Right lobe of liver (tissue), 6 donors: ENCODE measurements at regions not wholly inside any gene's neighbourhood (a gene's known extent, or its start where the extent isn't known, plus 50 kb on each side); places are given as distances from the start of the nearest gene placed in this dataset.

Source experiments
- ATAC-seq, 4 donors: fragments of 200-7000 bp; cut with Tn5 transposase; one replicate each; pipeline ENCODE4 v1.9.1; 2020; ENCODE audit warnings: mild to moderate bottlenecking in 4 of 4, moderate library complexity in 4 of 4
- DNase-seq, 3 donors: peaks; one replicate each; pipeline ENCODE4 v3.0.0-alpha.2; 2020
- H3K27ac ChIP-seq, 3 donors: fragments of 200-600 bp; one replicate each; pipeline ENCODE4 v1.8.0; 2022
- H3K27me3 ChIP-seq, 2 donors: fragments of 200-600 bp; one replicate each; pipeline ENCODE4 v1.8.0; 2022
- H3K36me3 ChIP-seq, 4 donors: fragments of 200-600 bp; sonication (generic) in 1 of 4; one replicate each; pipeline versions ENCODE4 v1.5.1 to v1.8.0; 2017 to 2022; ENCODE audit warnings: control low read depth in 1 of 4
- H3K4me1 ChIP-seq, 4 donors: fragments of 200-600 bp; sonication (generic) in 1 of 4; one replicate each; pipeline versions ENCODE4 v1.5.1 to v1.8.0; 2017 to 2022; ENCODE audit warnings: control low read depth in 1 of 4
- H3K4me3 ChIP-seq, 3 donors: fragments of 200-600 bp; one replicate each; pipeline ENCODE4 v1.8.0; 2022
- H3K9me3 ChIP-seq, 4 donors: fragments of 200-600 bp; sonication (generic) in 1 of 4; one replicate each; pipeline versions ENCODE4 v1.5.1 to v1.8.0; 2017 to 2022; ENCODE audit warnings: control low read depth in 1 of 4
- POLR2A ChIP-seq: fragments of 450-650 bp; IDR thresholded peaks from one replicate; pipeline ENCODE4 v1.6.1; 2017; ENCODE audit warnings: antibody characterized with exemption, mild to moderate bottlenecking
- WGBS: methylation state at CpG from one replicate; pipeline ENCODE4 v1.1.6; 2018; ENCODE audit warnings: low coverage, low lambda C conversion rate; ENCODE audit not compliant: insufficient coverage; ENCODE audit errors: missing lambda C conversion rate; 5-methylcytosine and 5-hydroxymethylcytosine counted together
- intact Hi-C, 2 donors: fragments of 100-400 bp; cut with DNase I; formaldehyde crosslinking; loops; one replicate each; pipeline versions ENCODE4 v1.11.2 to v1.14.1; 2022
- TF ChIP-seq, protein P1 (sequence below), 4 donors: fragments of 200-600 bp in 3 of 4; fragments of 450-650 bp in 1 of 4; IDR thresholded peaks; one replicate each; pipeline versions ENCODE4 v1.5.1 to v1.8.0; 2016 to 2022; ENCODE audit warnings: antibody characterized with exemption in 4 of 4, mild to moderate bottlenecking in 2 of 4
- donor health status: DM: no; HTN: yes; CAD: no.
- donor health status: DM: no; HTN: no; CAD: no.
- donor health status: DM: no; HTN: no; CAD: no.
- donor health status: DM: no; HTN: yes; CAD: no.
- donor health status: DM: no; HTN: yes; CAD: no.

- DNase-seq (no peak), ATAC-seq (no peak)
- intact Hi-C loops: no loop called here
- Histone ChIP-seq H3K9me3 (no peaks in the 10 kb centered on the region), H3K27me3 (no peaks in the 10 kb centered on the region), H3K27ac (no peak overlapping the region), H3K36me3 (no peaks in the 10 kb centered on the region), H3K4me1 (no peaks in the 10 kb centered on the region), H3K4me3 (no peak overlapping the region)
- TF ChIP-seq POLR2A: no peak
- TF ChIP-seq, protein P1, sequence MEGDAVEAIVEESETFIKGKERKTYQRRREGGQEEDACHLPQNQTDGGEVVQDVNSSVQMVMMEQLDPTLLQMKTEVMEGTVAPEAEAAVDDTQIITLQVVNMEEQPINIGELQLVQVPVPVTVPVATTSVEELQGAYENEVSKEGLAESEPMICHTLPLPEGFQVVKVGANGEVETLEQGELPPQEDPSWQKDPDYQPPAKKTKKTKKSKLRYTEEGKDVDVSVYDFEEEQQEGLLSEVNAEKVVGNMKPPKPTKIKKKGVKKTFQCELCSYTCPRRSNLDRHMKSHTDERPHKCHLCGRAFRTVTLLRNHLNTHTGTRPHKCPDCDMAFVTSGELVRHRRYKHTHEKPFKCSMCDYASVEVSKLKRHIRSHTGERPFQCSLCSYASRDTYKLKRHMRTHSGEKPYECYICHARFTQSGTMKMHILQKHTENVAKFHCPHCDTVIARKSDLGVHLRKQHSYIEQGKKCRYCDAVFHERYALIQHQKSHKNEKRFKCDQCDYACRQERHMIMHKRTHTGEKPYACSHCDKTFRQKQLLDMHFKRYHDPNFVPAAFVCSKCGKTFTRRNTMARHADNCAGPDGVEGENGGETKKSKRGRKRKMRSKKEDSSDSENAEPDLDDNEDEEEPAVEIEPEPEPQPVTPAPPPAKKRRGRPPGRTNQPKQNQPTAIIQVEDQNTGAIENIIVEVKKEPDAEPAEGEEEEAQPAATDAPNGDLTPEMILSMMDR (IDR thresholded peaks at IDR 0.05): no peak
- WGBS: 7% methylated on average over 2 of the region's 2 CpGs
Observed at GRCh38 chr5:144089401-144090021, 80.9 kb downstream of the YIPF5 start.

GRCh38 chr5:144092508-144092907 is 78.0 kb downstream of the YIPF5 start:
- Histone ChIP-seq H3K27me3 (no peaks in the 10 kb centered on the region), H3K36me3 (no peaks in the 10 kb centered on the region), H3K4me1 (no peaks in the 10 kb centered on the region), H3K9me3 (no peaks in the 10 kb centered on the region), H3K27ac (no peak overlapping the region), H3K4me3 (no peak overlapping the region)
- ATAC-seq: no peak
- WGBS: 85% methylated on average over 3 of the region's 3 CpGs
- intact Hi-C loops: no loop called here
- DNase-seq: no peak
- TF ChIP-seq POLR2A: no peak
- TF ChIP-seq, protein P1 (IDR thresholded peaks at IDR 0.05): no peak

- Histone ChIP-seq H3K36me3 (no peaks in the 10 kb centered on the region), H3K27me3 (no peaks in the 10 kb centered on the region), H3K4me3 (no peak overlapping the region), H3K27ac (no peak overlapping the region), H3K4me1 (no peaks in the 10 kb centered on the region), H3K9me3 (no peaks in the 10 kb centered on the region)
- TF ChIP-seq POLR2A: no peak
- TF ChIP-seq, protein P1 (IDR thresholded peaks at IDR 0.05): no peak
- WGBS: 60% methylated on average over 3 of the region's 3 CpGs
- intact Hi-C loops: no loop called here
- no peak for DNase-seq
- no peak for ATAC-seq
Observed at GRCh38 chr5:144093400-144093799, 77.1 kb downstream of the YIPF5 start.

- intact Hi-C loops: no loop called here
- H3K27ac ChIP-seq: no peak overlapping the region
- H3K27me3 ChIP-seq: no peaks in the 10 kb centered on the region
- no peaks in the 10 kb centered on the region for H3K9me3 ChIP-seq
- WGBS: 35% methylated on average over 2 of the region's 2 CpGs
- TF ChIP-seq, protein P1 (IDR thresholded peaks at IDR 0.05): no peak
- TF ChIP-seq POLR2A: no peak
- ATAC-seq (no peak), DNase-seq (no peak)
- no peaks in the 10 kb centered on the region for H3K4me1 ChIP-seq
- no peaks in the 10 kb centered on the region for H3K36me3 ChIP-seq
- H3K4me3 ChIP-seq: no peak overlapping the region
Observed at GRCh38 chr5:144093868-144094267, 76.6 kb downstream of the YIPF5 start.

DNA sequence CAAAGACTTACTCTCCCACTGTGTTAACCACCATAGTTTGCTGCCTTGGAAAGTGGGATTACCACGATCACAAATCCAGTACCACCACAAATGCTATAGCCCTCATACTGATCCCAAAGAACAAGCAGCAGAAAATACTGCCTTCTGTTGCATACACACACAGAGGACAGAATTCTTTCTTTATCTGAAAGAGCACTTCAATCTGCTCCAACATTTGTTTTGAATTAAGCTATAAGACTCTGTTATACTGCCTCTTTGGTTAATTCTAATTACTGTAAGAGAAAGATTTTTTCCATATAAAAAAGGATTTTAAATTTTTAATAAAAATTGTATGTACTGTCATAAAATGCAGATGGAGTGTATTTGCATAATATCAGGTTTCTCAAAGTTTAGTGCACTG is 69.8 kb downstream of the YIPF5 start:
- DNase-seq (no peak), ATAC-seq (no peak)
- Histone ChIP-seq H3K4me3 (no peak overlapping the region), H3K4me1 (no peaks in the 10 kb centered on the region), H3K9me3 (no peaks in the 10 kb centered on the region), H3K27me3 (no peaks in the 10 kb centered on the region), H3K36me3 (no peaks in the 10 kb centered on the region), H3K27ac (no peak overlapping the region)
- no CpG with 5 or more reads among the region's 1 CpG for WGBS
- intact Hi-C loops: no loop called here
- no peak for TF ChIP-seq POLR2A
- TF ChIP-seq, protein P1 (IDR thresholded peaks at IDR 0.05): no peak
